ENCODE measurements at regions not wholly inside any gene's neighbourhood (a gene's known extent, or its start where the extent isn't known, plus 50 kb on each side); places are given as distances from the start of the nearest gene placed in this dataset.

DNA sequence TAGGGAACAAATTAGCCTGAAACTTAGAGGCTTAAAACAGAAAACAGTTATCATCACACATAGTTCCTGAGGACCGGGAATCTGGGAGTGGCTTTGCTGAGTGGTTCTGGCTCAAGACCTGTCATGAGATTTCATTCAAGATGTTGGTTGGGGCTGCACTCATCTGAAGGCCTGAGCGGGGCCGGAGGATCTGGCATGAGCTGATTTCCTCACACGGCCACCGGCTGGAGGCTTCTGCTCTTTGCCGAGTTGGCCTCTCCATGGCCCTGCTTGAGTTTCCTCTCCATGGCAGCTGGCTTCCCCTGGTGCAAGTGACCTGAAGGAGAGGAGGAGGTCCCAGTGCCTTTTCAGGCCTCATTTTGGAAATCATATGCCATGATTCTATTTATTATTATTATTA is 128.1 kb downstream of the PAPOLA start:
- H3K27ac Mint-ChIP-seq: no peak overlapping the region
- peak; percentile 3 for DNase-seq
- ChIA-PET CTCF (interaction anchor here (0.7 kb wide), 1 partner anchor 43 kb away, joined by 3 read pairs; no protein-coding TSS in a partner anchor), POLR2A (no interaction called here)
- no peaks in the 10 kb centered on the region for H3K27me3 Mint-ChIP-seq
- no peaks in the 10 kb centered on the region for H3K4me1 Mint-ChIP-seq
- no peaks in the 10 kb centered on the region for H3K9me3 Mint-ChIP-seq
- H3K4me3 Mint-ChIP-seq: no peak overlapping the region
- H3K36me3 Mint-ChIP-seq (ENCODE audit: low read depth): no peaks in the 10 kb centered on the region

DNA sequence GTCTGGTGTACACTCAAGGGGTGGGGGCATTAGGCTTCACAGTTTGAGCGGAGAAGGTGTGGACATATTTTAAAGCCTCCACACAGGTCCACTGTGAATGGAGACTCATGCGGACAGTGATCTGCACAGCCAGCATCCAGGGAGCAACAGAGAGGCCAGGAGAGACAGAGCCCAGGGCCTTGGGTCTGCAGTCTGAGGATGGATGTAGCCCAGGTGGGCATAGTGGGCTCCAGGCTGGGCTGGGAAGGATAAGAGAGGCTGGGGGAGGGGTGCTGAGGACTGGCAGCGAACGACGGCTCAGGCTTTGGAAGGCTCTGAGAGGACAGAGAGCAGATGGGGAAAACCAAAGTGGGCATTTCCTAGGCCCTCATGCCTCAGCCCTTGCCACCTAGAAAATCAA is 128.8 kb downstream of the PAPOLA start:
- H3K9me3 Mint-ChIP-seq: no peaks in the 10 kb centered on the region
- ChIA-PET CTCF (interaction anchor here (0.7 kb wide), 1 partner anchor 43 kb away, joined by 3 read pairs; no protein-coding TSS in a partner anchor), POLR2A (no interaction called here)
- H3K4me1 Mint-ChIP-seq: no peaks in the 10 kb centered on the region
- no peak for DNase-seq
- no peak overlapping the region for H3K4me3 Mint-ChIP-seq
- no peak overlapping the region for H3K27ac Mint-ChIP-seq
- H3K27me3 Mint-ChIP-seq: no peaks in the 10 kb centered on the region
- H3K36me3 Mint-ChIP-seq (ENCODE audit: low read depth): no peaks in the 10 kb centered on the region

GRCh38 chr14:96631621-96632362 is 129.6 kb downstream of the PAPOLA start:
- no peak for DNase-seq
- no peak overlapping the region for H3K27ac Mint-ChIP-seq
- no peaks in the 10 kb centered on the region for H3K9me3 Mint-ChIP-seq
- H3K4me1 Mint-ChIP-seq: no peaks in the 10 kb centered on the region
- ChIA-PET CTCF (no interaction called here), POLR2A (no interaction called here)
- H3K27me3 Mint-ChIP-seq: no peaks in the 10 kb centered on the region
- no peak overlapping the region for H3K4me3 Mint-ChIP-seq
- no peaks in the 10 kb centered on the region for H3K36me3 Mint-ChIP-seq (ENCODE audit: low read depth)

DNA sequence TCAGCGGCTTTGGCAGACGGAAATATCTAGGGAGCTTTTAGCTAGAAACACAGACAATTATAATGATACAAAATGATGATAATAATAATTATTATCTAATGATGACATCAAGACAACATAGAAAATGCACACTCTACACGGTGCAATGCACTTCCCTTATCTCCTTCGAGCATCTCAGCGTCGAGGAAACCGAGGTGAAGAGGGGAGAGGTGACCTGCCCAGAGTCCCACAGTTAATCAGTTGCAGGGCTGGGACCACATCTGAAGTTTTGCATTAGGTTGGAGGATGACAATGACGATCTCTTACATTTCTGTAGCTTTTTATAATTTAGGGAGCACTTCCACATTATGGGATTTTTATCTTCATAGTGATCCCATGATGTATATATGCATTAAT is 130.2 kb downstream of the PAPOLA start:
- H3K9me3 Mint-ChIP-seq: no peaks in the 10 kb centered on the region
- no peak overlapping the region for H3K4me3 Mint-ChIP-seq
- no peaks in the 10 kb centered on the region for H3K27me3 Mint-ChIP-seq
- H3K36me3 Mint-ChIP-seq (ENCODE audit: low read depth): no peaks in the 10 kb centered on the region
- DNase-seq: no peak
- no peak overlapping the region for H3K27ac Mint-ChIP-seq
- no peaks in the 10 kb centered on the region for H3K4me1 Mint-ChIP-seq
- CTCF ChIA-PET: no interaction called here
- POLR2A ChIA-PET: no interaction called here

GRCh38 chr14:96633096-96633495 is 130.9 kb downstream of the PAPOLA start:
- DNase-seq: no peak
- ChIA-PET POLR2A (no interaction called here), CTCF (no interaction called here)
- no peaks in the 10 kb centered on the region for H3K27me3 Mint-ChIP-seq
- no peak overlapping the region for H3K27ac Mint-ChIP-seq
- H3K4me1 Mint-ChIP-seq: no peaks in the 10 kb centered on the region
- H3K9me3 Mint-ChIP-seq: no peaks in the 10 kb centered on the region
- no peak overlapping the region for H3K4me3 Mint-ChIP-seq
- H3K36me3 Mint-ChIP-seq (ENCODE audit: low read depth): no peaks in the 10 kb centered on the region

DNA sequence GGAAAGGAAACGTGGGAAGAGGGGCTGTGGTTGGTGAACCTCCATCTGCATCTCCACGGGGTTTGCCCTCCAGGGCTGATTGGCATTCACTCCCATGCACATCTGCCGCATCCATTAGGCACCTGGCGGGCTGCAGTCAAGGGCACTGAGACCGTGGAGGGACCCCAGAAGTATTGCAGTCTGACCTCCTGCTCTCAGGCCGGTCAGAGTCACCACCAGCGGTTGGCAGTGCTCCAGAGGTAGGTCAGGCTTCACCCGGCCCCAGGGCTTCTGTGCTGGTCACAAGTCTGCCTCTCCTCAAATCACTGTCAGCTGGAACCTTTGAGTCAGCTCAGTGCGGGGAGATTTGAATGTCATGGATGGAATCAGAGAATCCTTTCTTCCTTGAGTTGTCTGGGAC is 132.3 kb downstream of the PAPOLA start:
- Mint-ChIP-seq H3K27me3 (no peaks in the 10 kb centered on the region), H3K9me3 (no peaks in the 10 kb centered on the region), H3K27ac (no peak overlapping the region), H3K4me1 (no peaks in the 10 kb centered on the region), H3K36me3 (ENCODE audit: low read depth) (no peaks in the 10 kb centered on the region), H3K4me3 (no peak overlapping the region)
- DNase-seq: no peak
- CTCF ChIA-PET: no interaction called here
- POLR2A ChIA-PET: no interaction called here

- Mint-ChIP-seq H3K9me3 (no peaks in the 10 kb centered on the region), H3K4me3 (no peak overlapping the region), H3K27me3 (no peaks in the 10 kb centered on the region), H3K27ac (no peak overlapping the region), H3K36me3 (ENCODE audit: low read depth) (no peaks in the 10 kb centered on the region), H3K4me1 (no peaks in the 10 kb centered on the region)
- ChIA-PET POLR2A (no interaction called here), CTCF (no interaction called here)
- DNase-seq: no peak
Measured at GRCh38 chr14:96634896-96635295, 132.7 kb downstream of the PAPOLA start.

GRCh38 chr14:96635850-96636249 is 133.7 kb downstream of the PAPOLA start:
- no peaks in the 10 kb centered on the region for H3K27me3 Mint-ChIP-seq
- no peak for DNase-seq

GRCh38 chr14:96637521-96637920 is 135.3 kb downstream of the PAPOLA start:
- DNase-seq: no peak
- H3K4me1 Mint-ChIP-seq: no peaks in the 10 kb centered on the region
- H3K36me3 Mint-ChIP-seq (ENCODE audit: low read depth): no peaks in the 10 kb centered on the region
- no peaks in the 10 kb centered on the region for H3K27me3 Mint-ChIP-seq
- no peak overlapping the region for H3K4me3 Mint-ChIP-seq
- CTCF ChIA-PET: no interaction called here
- no peaks in the 10 kb centered on the region for H3K9me3 Mint-ChIP-seq
- POLR2A ChIA-PET: no interaction called here
- H3K27ac Mint-ChIP-seq: no peak overlapping the region

More at GRCh38 chr14:96635850-96636249, 133.7 kb downstream of the PAPOLA start:
- no peaks in the 10 kb centered on the region for H3K36me3 Mint-ChIP-seq (ENCODE audit: low read depth)
- ChIA-PET CTCF (interaction anchor here (0.6 to 1.7 kb wide), 2 partner anchors 10 to 482 kb away, joined by 3 read pairs; no protein-coding TSS in a partner anchor), POLR2A (no interaction called here)
- H3K4me1 Mint-ChIP-seq: no peaks in the 10 kb centered on the region
- H3K27ac Mint-ChIP-seq: no peak overlapping the region
- H3K4me3 Mint-ChIP-seq: no peak overlapping the region
- H3K9me3 Mint-ChIP-seq: no peaks in the 10 kb centered on the region

DNA sequence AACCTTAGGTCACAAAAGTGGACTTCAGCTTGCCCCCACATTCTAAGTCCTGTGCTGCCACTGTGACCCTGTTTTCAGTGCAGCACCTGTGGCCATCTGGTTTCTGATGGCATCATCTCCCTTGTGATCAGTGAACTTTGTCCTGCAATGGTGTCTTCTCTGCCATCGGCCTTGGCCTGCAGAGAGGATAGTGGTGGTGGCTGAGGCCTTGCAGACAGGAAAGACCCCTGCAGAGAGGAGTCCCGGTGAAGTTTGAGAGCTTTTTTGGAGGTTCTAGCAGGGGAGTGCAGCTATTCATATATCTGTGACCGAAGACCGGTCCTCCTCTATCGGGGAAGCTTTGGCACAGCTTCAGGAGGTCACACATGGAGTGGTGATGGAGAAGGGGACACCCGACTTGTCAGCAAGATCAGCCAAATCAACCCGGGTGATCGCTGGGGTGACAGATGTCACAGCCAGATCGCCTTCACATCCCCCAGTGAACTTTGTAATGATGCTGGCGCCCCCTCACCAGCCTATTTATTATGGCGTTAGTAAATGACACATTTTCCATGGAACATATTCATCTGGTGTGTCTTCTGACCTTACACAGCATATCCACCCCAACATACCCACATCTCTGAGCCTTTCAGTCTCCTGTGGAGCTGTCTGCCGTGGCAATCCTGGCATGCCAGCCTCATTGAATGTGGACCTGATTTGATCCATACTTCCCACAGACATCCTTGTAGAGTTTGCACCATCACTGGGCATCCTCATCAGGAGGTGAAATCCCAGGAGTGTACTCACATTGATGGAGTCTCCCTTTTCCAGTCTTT is 136.1 kb downstream of the PAPOLA start:
- H3K27ac Mint-ChIP-seq: no peak overlapping the region
- H3K9me3 Mint-ChIP-seq: no peaks in the 10 kb centered on the region
- POLR2A ChIA-PET: no interaction called here
- DNase-seq: no peak
- no peaks in the 10 kb centered on the region for H3K4me1 Mint-ChIP-seq
- no peaks in the 10 kb centered on the region for H3K27me3 Mint-ChIP-seq
- CTCF ChIA-PET: no interaction called here
- no peak overlapping the region for H3K4me3 Mint-ChIP-seq
- H3K36me3 Mint-ChIP-seq (ENCODE audit: low read depth): no peaks in the 10 kb centered on the region

GRCh38 chr14:96639550-96639949 is 137.4 kb downstream of the PAPOLA start:
- H3K36me3 Mint-ChIP-seq (ENCODE audit: low read depth): no peaks in the 10 kb centered on the region

GRCh38 chr14:96648506-96649326 is 146.5 kb downstream of the PAPOLA start:
- DNase-seq: no peak

More at GRCh38 chr14:96639550-96639949, 137.4 kb downstream of the PAPOLA start:
- ChIA-PET CTCF (no interaction called here), POLR2A (no interaction called here)
- Mint-ChIP-seq H3K4me1 (no peaks in the 10 kb centered on the region), H3K4me3 (no peak overlapping the region), H3K27ac (no peak overlapping the region), H3K9me3 (no peaks in the 10 kb centered on the region), H3K27me3 (peaks cover 2% of the 10 kb centered on the region)
- DNase-seq: no peak

DNA sequence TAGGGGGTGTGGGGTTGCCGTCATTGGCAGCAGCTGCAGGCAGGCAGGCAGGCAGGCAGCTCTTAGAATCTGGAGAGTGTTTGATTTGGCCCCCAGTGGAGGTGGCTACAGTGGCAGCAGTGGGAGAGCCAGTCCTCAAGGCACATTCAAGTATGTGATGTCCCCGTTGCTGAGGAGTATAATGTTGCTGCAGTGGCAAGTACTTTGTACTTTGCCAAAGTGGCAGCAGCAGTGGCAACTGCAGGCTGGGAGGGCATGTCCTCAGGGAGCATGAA is 147.1 kb downstream of the PAPOLA start:
- ChIA-PET POLR2A (no interaction called here), CTCF (no interaction called here)
- no peak overlapping the region for H3K4me3 Mint-ChIP-seq
- peaks cover 3% of the 10 kb centered on the region for H3K9me3 Mint-ChIP-seq
- no peak overlapping the region for H3K27ac Mint-ChIP-seq
- H3K4me1 Mint-ChIP-seq: no peaks in the 10 kb centered on the region
- peaks cover 34% of the 10 kb centered on the region for H3K27me3 Mint-ChIP-seq
- no peaks in the 10 kb centered on the region for H3K36me3 Mint-ChIP-seq (ENCODE audit: low read depth)
- DNase-seq: no peak

More at GRCh38 chr14:96648506-96649326, 146.5 kb downstream of the PAPOLA start:
- POLR2A ChIA-PET: no interaction called here
- CTCF ChIA-PET: no interaction called here
- Mint-ChIP-seq H3K4me1 (no peaks in the 10 kb centered on the region), H3K27ac (no peak overlapping the region), H3K36me3 (ENCODE audit: low read depth) (no peaks in the 10 kb centered on the region), H3K9me3 (peaks cover 3% of the 10 kb centered on the region), H3K4me3 (no peak overlapping the region), H3K27me3 (peaks cover 34% of the 10 kb centered on the region)
